GM23338 (cell line): ENCODE measurements at regions not wholly inside any gene's neighbourhood (a gene's known extent, or its start where the extent isn't known, plus 50 kb on each side); places are given as distances from the start of the nearest gene placed in this dataset.
A peak's percentile ranks its signal among the peaks of the same experiment; 100 is the strongest.

ENCODE experiments used
- ATAC-seq: fragments of 200-7000 bp; cut with Tn5 transposase; 3 replicates; pipeline ENCODE4 v1.9.1; 2020
- DNase-seq: peaks from one replicate; pipeline ENCODE4 v3.0.0-alpha.2; 2015; ENCODE audit warnings: low spot score
- H2AFZ ChIP-seq: fragments of 200-600 bp; sonication (generic); 2 replicates; pipeline ENCODE4 v1.8.0; 2016; ENCODE audit warnings: antibody characterized with exemption, mild to moderate bottlenecking, moderate library complexity
- H3F3A ChIP-seq: fragments of 200-600 bp; sonication (generic); replicated peaks from 2 replicates; pipeline ENCODE4 v1.8.0; 2017; ENCODE audit warnings: antibody characterized with exemption, mixed run types, low read depth
- H3K27ac ChIP-seq: fragments of 200-600 bp; sonication (generic); 2 replicates; pipeline ENCODE4 v1.6.1; 2016; ENCODE audit warnings: low read depth
- H3K27me3 ChIP-seq: fragments of 200-600 bp; sonication (generic); 2 replicates; pipeline ENCODE4 v1.8.0; 2016; ENCODE audit warnings: mild to moderate bottlenecking, mixed run types, moderate library complexity; ENCODE audit not compliant: insufficient read depth
- H3K36me3 ChIP-seq: fragments of 200-600 bp; sonication (generic); 2 replicates; pipeline ENCODE4 v1.8.0; 2016; ENCODE audit warnings: mild to moderate bottlenecking; ENCODE audit not compliant: insufficient read depth
- H3K4me1 ChIP-seq: fragments of 200-600 bp; sonication (generic); 2 replicates; pipeline ENCODE4 v1.8.0; 2016; ENCODE audit warnings: mild to moderate bottlenecking, moderate library complexity; ENCODE audit not compliant: insufficient read depth
- H3K4me2 ChIP-seq: fragments of 200-600 bp; sonication (generic); 2 replicates; pipeline ENCODE4 v1.7.1; 2017; ENCODE audit warnings: mixed run types
- H3K4me3 ChIP-seq: fragments of 200-600 bp; sonication (generic); 2 replicates; pipeline ENCODE4 v1.6.1; 2016; ENCODE audit warnings: mixed run types
- H3K79me2 ChIP-seq: fragments of 200-600 bp; sonication (generic); replicated peaks from 2 replicates; pipeline ENCODE4 v1.8.0; 2017; ENCODE audit warnings: mild to moderate bottlenecking; ENCODE audit not compliant: insufficient read depth
- H3K9me2 ChIP-seq: fragments of 200-600 bp; sonication (generic); 2 replicates; pipeline ENCODE4 v1.8.0; 2017; ENCODE audit not compliant: insufficient read depth
- H4K20me1 ChIP-seq: fragments of 200-600 bp; sonication (generic); replicated peaks from 2 replicates; pipeline ENCODE4 v1.8.0; 2017; ENCODE audit warnings: mild to moderate bottlenecking; ENCODE audit not compliant: insufficient read depth
- H3K27ac Mint-ChIP-seq: 2 replicates; pipeline ENCODE4 v1.8.0; 2020; ENCODE audit warnings: inconsistent platforms, mild to moderate bottlenecking, moderate library complexity, mixed read lengths
- H3K27me3 Mint-ChIP-seq: 3 replicates; pipeline ENCODE4 v1.8.0; 2022; ENCODE audit warnings: low read depth, mild to moderate bottlenecking, moderate library complexity, mixed read lengths, inconsistent platforms; ENCODE audit not compliant: insufficient read depth, poor library complexity
- H3K36me3 Mint-ChIP-seq: 3 replicates; pipeline ENCODE4 v1.8.0; 2021; ENCODE audit warnings: low read depth, mild to moderate bottlenecking, inconsistent platforms, moderate library complexity, mixed read lengths
- H3K4me1 Mint-ChIP-seq: 3 replicates; pipeline ENCODE4 v1.8.0; 2020; ENCODE audit warnings: mild to moderate bottlenecking, inconsistent platforms, mixed read lengths
- H3K4me3 Mint-ChIP-seq: 3 replicates; pipeline ENCODE4 v1.8.0; 2021; ENCODE audit warnings: moderate library complexity, mild to moderate bottlenecking, inconsistent platforms, mixed read lengths
- H3K9me3 Mint-ChIP-seq: 3 replicates; pipeline ENCODE4 v1.8.0; 2020; ENCODE audit warnings: moderate library complexity, mild to moderate bottlenecking, inconsistent platforms, mixed read lengths
- CREB1 ChIP-seq: fragments of 250-450 bp; sonication (Bioruptor Pico); IDR thresholded peaks from 2 replicates; pipeline ENCODE4 v1.5.0; 2020; ENCODE audit warnings: low read depth, mild to moderate bottlenecking, moderate library complexity
- EZH2 ChIP-seq: fragments of 200-600 bp; sonication (generic); IDR thresholded peaks from one replicate; pipeline ENCODE4 v1.8.0; 2017; ENCODE audit warnings: antibody characterized with exemption, mild to moderate bottlenecking, low read depth; ENCODE audit not compliant: unreplicated experiment
- EZH2phosphoT487 ChIP-seq: fragments of 200-600 bp; sonication (generic); IDR thresholded peaks from one replicate; pipeline ENCODE4 v1.8.1; 2018; ENCODE audit warnings: antibody characterized with exemption; ENCODE audit not compliant: unreplicated experiment
- JUNB ChIP-seq: IDR thresholded peaks from one replicate; pipeline ENCODE4 v1.6.1; 2016; ENCODE audit warnings: antibody characterized with exemption; ENCODE audit not compliant: unreplicated experiment
- NANOG ChIP-seq: IDR thresholded peaks from 2 replicates; pipeline ENCODE4 v1.6.1; 2016; ENCODE audit warnings: antibody characterized with exemption, borderline replicate concordance
- POLR2AphosphoS5 ChIP-seq: IDR thresholded peaks from 2 replicates; pipeline ENCODE4 v1.6.1; 2016; ENCODE audit warnings: antibody characterized with exemption, low read depth
- STAT1 ChIP-seq: IDR thresholded peaks from one replicate; pipeline ENCODE4 v1.6.1; 2016; ENCODE audit warnings: antibody characterized with exemption; ENCODE audit not compliant: unreplicated experiment
- ZNF114 ChIP-seq: fragments of 250-450 bp; sonication (Bioruptor Pico); IDR thresholded peaks from 2 replicates; pipeline ENCODE4 v1.5.0; 2020; ENCODE audit warnings: mild to moderate bottlenecking, moderate library complexity
- ZNF331 ChIP-seq: fragments of 250-450 bp; sonication (Bioruptor Pico); IDR thresholded peaks from 2 replicates; pipeline ENCODE4 v1.5.0; 2020; ENCODE audit warnings: low read depth, mild to moderate bottlenecking, moderate library complexity
- TF ChIP-seq, protein P1 (sequence below): IDR thresholded peaks from 2 replicates; pipeline ENCODE4 v1.6.1; 2016; ENCODE audit warnings: antibody characterized with exemption
- TF ChIP-seq, protein P2 (sequence below): fragments of 250-450 bp; sonication (Bioruptor Pico); IDR thresholded peaks from 2 replicates; pipeline ENCODE4 v1.5.0; 2020; ENCODE audit warnings: mild to moderate bottlenecking, moderate library complexity
- TF ChIP-seq, protein P3 (sequence below), 2 experiments: fragments of 200-600 bp in 1 of 2; sonication (generic) in 1 of 2; conservative IDR thresholded peaks; 2 replicates each; pipeline versions ENCODE4 v1.5.1 to v1.6.1; 2016 to 2017; ENCODE audit warnings: antibody characterized with exemption in 2 of 2, low read depth in 2 of 2, mild to moderate bottlenecking in 2 of 2, moderate library complexity in 1 of 2
- TF ChIP-seq, protein P4 (sequence below): IDR thresholded peaks from one replicate; pipeline ENCODE4 v1.6.1; 2018; ENCODE audit warnings: antibody characterized with exemption; ENCODE audit not compliant: unreplicated experiment

DNA sequence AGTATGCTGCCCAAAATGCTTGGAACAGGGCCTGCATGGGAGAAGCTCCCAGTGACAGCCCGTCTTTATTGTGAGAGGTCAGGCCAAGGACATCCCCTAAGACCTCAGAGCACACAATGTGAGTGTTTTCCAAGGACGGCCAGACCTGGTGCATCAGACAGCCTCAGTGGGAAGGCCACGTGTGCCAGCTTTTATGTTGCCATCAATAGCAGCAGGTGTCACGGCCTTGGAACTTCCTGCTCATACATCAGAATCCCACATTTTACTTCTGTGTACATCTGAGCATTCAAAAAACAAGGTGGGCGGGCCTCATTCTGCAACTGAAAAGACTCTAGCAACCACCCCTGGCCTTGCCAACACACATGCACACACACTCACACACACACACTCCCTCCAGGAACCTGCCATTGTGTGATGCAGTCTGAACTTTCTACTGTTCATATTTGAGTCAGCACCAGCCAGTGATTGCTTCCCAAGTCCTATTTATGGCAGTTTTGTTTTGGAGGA lies 753.1 kb upstream of the TBX3 start:
- no peaks in the 10 kb centered on the region for H3K79me2 ChIP-seq
- no peaks in the 10 kb centered on the region for H4K20me1 ChIP-seq
- no peaks in the 10 kb centered on the region for H3K27me3 ChIP-seq
- H3K36me3 ChIP-seq = no peaks in the 10 kb centered on the region
- H3F3A ChIP-seq = no peaks in the 10 kb centered on the region
- peak overlapping the region; percentile 74; the same call in 1 of the 2 replicates for H2AFZ ChIP-seq
- H3K4me1 ChIP-seq = peaks cover 10% of the 10 kb centered on the region; the same call in 1 of the 2 replicates
- Mint-ChIP-seq H3K4me1 (peaks cover 16% of the 10 kb centered on the region), H3K27ac (no peak overlapping the region), H3K27me3 (peaks cover 9% of the 10 kb centered on the region), H3K36me3 (no peaks in the 10 kb centered on the region), H3K4me3 (no peak overlapping the region), H3K9me3 (no peaks in the 10 kb centered on the region)
- TF ChIP-seq ZNF114 (no peak), ZNF331 (CRISPR knock-in tag) (no peak), EZH2 (no peak), CREB1 (CRISPR knock-in tag) (no peak), POLR2AphosphoS5 (no peak), STAT1 (no peak), EZH2phosphoT487 (no peak), NANOG (no peak), JUNB (no peak)
- TF ChIP-seq, protein P1, sequence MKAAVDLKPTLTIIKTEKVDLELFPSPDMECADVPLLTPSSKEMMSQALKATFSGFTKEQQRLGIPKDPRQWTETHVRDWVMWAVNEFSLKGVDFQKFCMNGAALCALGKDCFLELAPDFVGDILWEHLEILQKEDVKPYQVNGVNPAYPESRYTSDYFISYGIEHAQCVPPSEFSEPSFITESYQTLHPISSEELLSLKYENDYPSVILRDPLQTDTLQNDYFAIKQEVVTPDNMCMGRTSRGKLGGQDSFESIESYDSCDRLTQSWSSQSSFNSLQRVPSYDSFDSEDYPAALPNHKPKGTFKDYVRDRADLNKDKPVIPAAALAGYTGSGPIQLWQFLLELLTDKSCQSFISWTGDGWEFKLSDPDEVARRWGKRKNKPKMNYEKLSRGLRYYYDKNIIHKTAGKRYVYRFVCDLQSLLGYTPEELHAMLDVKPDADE = no peak
- TF ChIP-seq, protein P2, sequence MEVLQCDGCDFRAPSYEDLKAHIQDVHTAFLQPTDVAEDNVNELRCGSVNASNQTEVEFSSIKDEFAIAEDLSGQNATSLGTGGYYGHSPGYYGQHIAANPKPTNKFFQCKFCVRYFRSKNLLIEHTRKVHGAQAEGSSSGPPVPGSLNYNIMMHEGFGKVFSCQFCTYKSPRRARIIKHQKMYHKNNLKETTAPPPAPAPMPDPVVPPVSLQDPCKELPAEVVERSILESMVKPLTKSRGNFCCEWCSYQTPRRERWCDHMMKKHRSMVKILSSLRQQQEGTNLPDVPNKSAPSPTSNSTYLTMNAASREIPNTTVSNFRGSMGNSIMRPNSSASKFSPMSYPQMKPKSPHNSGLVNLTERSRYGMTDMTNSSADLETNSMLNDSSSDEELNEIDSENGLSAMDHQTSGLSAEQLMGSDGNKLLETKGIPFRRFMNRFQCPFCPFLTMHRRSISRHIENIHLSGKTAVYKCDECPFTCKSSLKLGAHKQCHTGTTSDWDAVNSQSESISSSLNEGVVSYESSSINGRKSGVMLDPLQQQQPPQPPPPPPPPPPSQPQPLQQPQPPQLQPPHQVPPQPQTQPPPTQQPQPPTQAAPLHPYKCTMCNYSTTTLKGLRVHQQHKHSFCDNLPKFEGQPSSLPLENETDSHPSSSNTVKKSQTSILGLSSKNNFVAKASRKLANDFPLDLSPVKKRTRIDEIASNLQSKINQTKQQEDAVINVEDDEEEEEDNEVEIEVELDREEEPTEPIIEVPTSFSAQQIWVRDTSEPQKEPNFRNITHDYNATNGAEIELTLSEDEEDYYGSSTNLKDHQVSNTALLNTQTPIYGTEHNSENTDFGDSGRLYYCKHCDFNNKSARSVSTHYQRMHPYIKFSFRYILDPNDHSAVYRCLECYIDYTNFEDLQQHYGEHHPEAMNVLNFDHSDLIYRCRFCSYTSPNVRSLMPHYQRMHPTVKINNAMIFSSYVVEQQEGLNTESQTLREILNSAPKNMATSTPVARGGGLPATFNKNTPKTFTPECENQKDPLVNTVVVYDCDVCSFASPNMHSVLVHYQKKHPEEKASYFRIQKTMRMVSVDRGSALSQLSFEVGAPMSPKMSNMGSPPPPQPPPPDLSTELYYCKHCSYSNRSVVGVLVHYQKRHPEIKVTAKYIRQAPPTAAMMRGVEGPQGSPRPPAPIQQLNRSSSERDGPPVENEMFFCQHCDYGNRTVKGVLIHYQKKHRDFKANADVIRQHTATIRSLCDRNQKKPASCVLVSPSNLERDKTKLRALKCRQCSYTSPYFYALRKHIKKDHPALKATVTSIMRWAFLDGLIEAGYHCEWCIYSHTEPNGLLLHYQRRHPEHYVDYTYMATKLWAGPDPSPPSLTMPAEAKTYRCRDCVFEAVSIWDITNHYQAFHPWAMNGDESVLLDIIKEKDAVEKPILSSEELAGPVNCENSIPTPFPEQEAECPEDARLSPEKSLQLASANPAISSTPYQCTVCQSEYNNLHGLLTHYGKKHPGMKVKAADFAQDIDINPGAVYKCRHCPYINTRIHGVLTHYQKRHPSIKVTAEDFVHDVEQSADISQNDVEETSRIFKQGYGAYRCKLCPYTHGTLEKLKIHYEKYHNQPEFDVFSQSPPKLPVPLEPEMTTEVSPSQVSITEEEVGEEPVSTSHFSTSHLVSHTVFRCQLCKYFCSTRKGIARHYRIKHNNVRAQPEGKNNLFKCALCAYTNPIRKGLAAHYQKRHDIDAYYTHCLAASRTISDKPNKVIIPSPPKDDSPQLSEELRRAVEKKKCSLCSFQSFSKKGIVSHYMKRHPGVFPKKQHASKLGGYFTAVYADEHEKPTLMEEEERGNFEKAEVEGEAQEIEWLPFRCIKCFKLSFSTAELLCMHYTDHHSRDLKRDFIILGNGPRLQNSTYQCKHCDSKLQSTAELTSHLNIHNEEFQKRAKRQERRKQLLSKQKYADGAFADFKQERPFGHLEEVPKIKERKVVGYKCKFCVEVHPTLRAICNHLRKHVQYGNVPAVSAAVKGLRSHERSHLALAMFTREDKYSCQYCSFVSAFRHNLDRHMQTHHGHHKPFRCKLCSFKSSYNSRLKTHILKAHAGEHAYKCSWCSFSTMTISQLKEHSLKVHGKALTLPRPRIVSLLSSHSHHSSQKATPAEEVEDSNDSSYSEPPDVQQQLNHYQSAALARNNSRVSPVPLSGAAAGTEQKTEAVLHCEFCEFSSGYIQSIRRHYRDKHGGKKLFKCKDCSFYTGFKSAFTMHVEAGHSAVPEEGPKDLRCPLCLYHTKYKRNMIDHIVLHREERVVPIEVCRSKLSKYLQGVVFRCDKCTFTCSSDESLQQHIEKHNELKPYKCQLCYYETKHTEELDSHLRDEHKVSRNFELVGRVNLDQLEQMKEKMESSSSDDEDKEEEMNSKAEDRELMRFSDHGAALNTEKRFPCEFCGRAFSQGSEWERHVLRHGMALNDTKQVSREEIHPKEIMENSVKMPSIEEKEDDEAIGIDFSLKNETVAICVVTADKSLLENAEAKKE = no peak
- TF ChIP-seq, protein P3, sequence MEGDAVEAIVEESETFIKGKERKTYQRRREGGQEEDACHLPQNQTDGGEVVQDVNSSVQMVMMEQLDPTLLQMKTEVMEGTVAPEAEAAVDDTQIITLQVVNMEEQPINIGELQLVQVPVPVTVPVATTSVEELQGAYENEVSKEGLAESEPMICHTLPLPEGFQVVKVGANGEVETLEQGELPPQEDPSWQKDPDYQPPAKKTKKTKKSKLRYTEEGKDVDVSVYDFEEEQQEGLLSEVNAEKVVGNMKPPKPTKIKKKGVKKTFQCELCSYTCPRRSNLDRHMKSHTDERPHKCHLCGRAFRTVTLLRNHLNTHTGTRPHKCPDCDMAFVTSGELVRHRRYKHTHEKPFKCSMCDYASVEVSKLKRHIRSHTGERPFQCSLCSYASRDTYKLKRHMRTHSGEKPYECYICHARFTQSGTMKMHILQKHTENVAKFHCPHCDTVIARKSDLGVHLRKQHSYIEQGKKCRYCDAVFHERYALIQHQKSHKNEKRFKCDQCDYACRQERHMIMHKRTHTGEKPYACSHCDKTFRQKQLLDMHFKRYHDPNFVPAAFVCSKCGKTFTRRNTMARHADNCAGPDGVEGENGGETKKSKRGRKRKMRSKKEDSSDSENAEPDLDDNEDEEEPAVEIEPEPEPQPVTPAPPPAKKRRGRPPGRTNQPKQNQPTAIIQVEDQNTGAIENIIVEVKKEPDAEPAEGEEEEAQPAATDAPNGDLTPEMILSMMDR (conservative IDR thresholded peaks at IDR 0.05; ENCODE audit: low read depth in 2 of 2) = no peak
- TF ChIP-seq, protein P4, sequence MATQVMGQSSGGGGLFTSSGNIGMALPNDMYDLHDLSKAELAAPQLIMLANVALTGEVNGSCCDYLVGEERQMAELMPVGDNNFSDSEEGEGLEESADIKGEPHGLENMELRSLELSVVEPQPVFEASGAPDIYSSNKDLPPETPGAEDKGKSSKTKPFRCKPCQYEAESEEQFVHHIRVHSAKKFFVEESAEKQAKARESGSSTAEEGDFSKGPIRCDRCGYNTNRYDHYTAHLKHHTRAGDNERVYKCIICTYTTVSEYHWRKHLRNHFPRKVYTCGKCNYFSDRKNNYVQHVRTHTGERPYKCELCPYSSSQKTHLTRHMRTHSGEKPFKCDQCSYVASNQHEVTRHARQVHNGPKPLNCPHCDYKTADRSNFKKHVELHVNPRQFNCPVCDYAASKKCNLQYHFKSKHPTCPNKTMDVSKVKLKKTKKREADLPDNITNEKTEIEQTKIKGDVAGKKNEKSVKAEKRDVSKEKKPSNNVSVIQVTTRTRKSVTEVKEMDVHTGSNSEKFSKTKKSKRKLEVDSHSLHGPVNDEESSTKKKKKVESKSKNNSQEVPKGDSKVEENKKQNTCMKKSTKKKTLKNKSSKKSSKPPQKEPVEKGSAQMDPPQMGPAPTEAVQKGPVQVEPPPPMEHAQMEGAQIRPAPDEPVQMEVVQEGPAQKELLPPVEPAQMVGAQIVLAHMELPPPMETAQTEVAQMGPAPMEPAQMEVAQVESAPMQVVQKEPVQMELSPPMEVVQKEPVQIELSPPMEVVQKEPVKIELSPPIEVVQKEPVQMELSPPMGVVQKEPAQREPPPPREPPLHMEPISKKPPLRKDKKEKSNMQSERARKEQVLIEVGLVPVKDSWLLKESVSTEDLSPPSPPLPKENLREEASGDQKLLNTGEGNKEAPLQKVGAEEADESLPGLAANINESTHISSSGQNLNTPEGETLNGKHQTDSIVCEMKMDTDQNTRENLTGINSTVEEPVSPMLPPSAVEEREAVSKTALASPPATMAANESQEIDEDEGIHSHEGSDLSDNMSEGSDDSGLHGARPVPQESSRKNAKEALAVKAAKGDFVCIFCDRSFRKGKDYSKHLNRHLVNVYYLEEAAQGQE = no peak
- H3K4me3 ChIP-seq = no peak overlapping the region
- H3K9me2 ChIP-seq = no peaks in the 10 kb centered on the region
- H3K4me2 ChIP-seq = no peak overlapping the region
- no peak overlapping the region for H3K27ac ChIP-seq
- no peak; the same call in 2 of the 3 replicates for ATAC-seq
- peak; percentile 2 for DNase-seq
